ENCODE measurements at regions not wholly inside any gene's neighbourhood (a gene's known extent, or its start where the extent isn't known, plus 50 kb on each side); places are given as distances from the start of the nearest gene placed in this dataset.

- intact Hi-C loops (cut with DNase I), result no loop called here
- Histone ChIP-seq H3K36me3 (no peaks in the 10 kb centered on the region), H3K9me3 (no peaks in the 10 kb centered on the region), H3K4me3 (replicated peaks in 1 of 3) (no peak overlapping the region), H3K27me3 (no peaks in the 10 kb centered on the region), H3K4me1 (no peaks in the 10 kb centered on the region), H3K27ac (no peak overlapping the region)
- TF ChIP-seq POLR2A (IDR thresholded peaks at IDR 0.05) (no peak), CTCF (IDR thresholded peaks at IDR 0.05) (no peak)
- 55 to 57% methylated on average over 3 of the region's 3 CpGs for WGBS, 2 donors
- no peak for DNase-seq
Observed at GRCh38 chr2:228839421-228839876, 431.6 kb downstream of the PID1 start.

- H3K9me3 ChIP-seq, result no peaks in the 10 kb centered on the region
- H3K4me3 ChIP-seq (replicated peaks in 1 of 3), result no peak overlapping the region
- no peak for TF ChIP-seq CTCF (IDR thresholded peaks at IDR 0.05)
- TF ChIP-seq POLR2A (IDR thresholded peaks at IDR 0.05), result no peak
- no peaks in the 10 kb centered on the region for H3K27me3 ChIP-seq
- no peak overlapping the region for H3K27ac ChIP-seq
- WGBS, 2 donors, result 65 to 69% methylated on average over 4 of the region's 4 CpGs
- intact Hi-C loops (cut with DNase I), result no loop called here
- H3K36me3 ChIP-seq, result no peaks in the 10 kb centered on the region
- no peaks in the 10 kb centered on the region for H3K4me1 ChIP-seq
- no peak for DNase-seq
Observed at GRCh38 chr2:228838819-228839218, 432.3 kb downstream of the PID1 start.

DNA sequence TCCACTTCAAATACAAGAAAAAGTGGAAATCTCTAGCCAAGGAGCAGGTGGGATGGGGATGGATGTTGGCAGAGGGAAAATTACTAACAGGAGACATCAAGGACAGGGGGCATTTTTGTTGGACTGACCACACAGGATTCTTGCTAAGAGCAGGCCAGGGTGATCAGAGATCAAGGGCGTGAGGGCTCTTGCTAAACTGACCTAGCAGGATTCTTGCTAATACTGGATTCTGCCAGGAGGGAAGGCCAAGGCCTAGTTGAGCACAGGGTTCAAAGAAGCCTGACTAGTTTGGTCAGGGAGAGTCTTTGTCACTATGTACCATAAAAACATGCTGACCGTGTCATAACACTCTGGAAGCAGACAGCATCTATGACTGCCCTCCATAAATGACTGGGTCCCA lies 442.7 kb downstream of the PID1 start:
- intact Hi-C loops (cut with DNase I), result no loop called here
- H3K9me3 ChIP-seq, result no peaks in the 10 kb centered on the region
- 77 to 78% methylated on average over 2 of the region's 2 CpGs for WGBS, 2 donors

GRCh38 chr2:228827056-228827700 lies 443.9 kb downstream of the PID1 start:
- Histone ChIP-seq H3K4me1 (no peaks in the 10 kb centered on the region), H3K27ac (no peak overlapping the region), H3K9me3 (no peaks in the 10 kb centered on the region), H3K4me3 (replicated peaks in 1 of 3) (no peak overlapping the region), H3K36me3 (no peaks in the 10 kb centered on the region), H3K27me3 (no peaks in the 10 kb centered on the region)
- TF ChIP-seq CTCF (IDR thresholded peaks at IDR 0.05), result no peak
- TF ChIP-seq POLR2A (IDR thresholded peaks at IDR 0.05), result no peak
- WGBS, 2 donors, result 60 to 61% methylated on average over 4 of the region's 4 CpGs
- intact Hi-C loops (cut with DNase I), result no loop called here
- DNase-seq, result no peak

More for the DNA sequence above, 442.7 kb downstream of the PID1 start:
- Histone ChIP-seq H3K4me3 (replicated peaks in 1 of 3) (no peak overlapping the region), H3K36me3 (no peaks in the 10 kb centered on the region), H3K27ac (no peak overlapping the region), H3K4me1 (no peaks in the 10 kb centered on the region), H3K27me3 (no peaks in the 10 kb centered on the region)
- no peak for DNase-seq
- no peak for TF ChIP-seq POLR2A (IDR thresholded peaks at IDR 0.05)
- TF ChIP-seq CTCF (IDR thresholded peaks at IDR 0.05), result no peak

GRCh38 chr2:228819701-228820100 lies 451.4 kb downstream of the PID1 start:
- TF ChIP-seq POLR2A (IDR thresholded peaks at IDR 0.05) (no peak), CTCF (IDR thresholded peaks at IDR 0.05) (no peak)
- WGBS, 2 donors, result 65 to 85% methylated on average over 3 of the region's 3 CpGs
- H3K27ac ChIP-seq, result no peak overlapping the region
- H3K27me3 ChIP-seq, result no peaks in the 10 kb centered on the region
- no peak for DNase-seq
- H3K4me1 ChIP-seq, result no peaks in the 10 kb centered on the region
- H3K36me3 ChIP-seq, result no peaks in the 10 kb centered on the region
- H3K4me3 ChIP-seq (replicated peaks in 1 of 3), result no peak overlapping the region
- intact Hi-C loops (cut with DNase I), result no loop called here
- H3K9me3 ChIP-seq, result no peaks in the 10 kb centered on the region

Measured in thyroid gland (tissue), 4 donors.